ENCODE measurements at regions not wholly inside any gene's neighbourhood (a gene's known extent, or its start where the extent isn't known, plus 50 kb on each side); places are given as distances from the start of the nearest gene placed in this dataset.

GRCh38 chr6:96467814-96468213, 53.8 kb upstream of the UFL1 start:
- TF ChIP-seq GATA2 (IDR thresholded peaks at IDR 0.05; ENCODE audit: low read depth, low read length) (no peak), GATA3 (IDR thresholded peaks at IDR 0.05; ENCODE audit: low read depth, low read length) (no peak)

Measured in SH-SY5Y (cell line).